Brain microvascular endothelial cell (primary cell): ENCODE measurements at regions not wholly inside any gene's neighbourhood (a gene's known extent, or its start where the extent isn't known, plus 50 kb on each side); places are given as distances from the start of the nearest gene placed in this dataset.
A peak's percentile ranks its signal among the peaks of the same experiment; 100 is the strongest.
"Not testable (repeated sequence)": the region's sequence is repeated elsewhere in the genome, so short reads cannot be mapped to it uniquely, and the experiment has no call there.

ENCODE experiments used
- DNase-seq: peaks from one replicate; pipeline ENCODE4 v3.0.0-alpha.2; 2020
- H3K27ac ChIP-seq: fragments of 250-450 bp; sonication (Bioruptor Pico); 2 replicates; pipeline ENCODE4 v1.5.1; 2020; ENCODE audit warnings: mild to moderate bottlenecking, moderate library complexity
- H3K27me3 ChIP-seq: fragments of 250-450 bp; sonication (Bioruptor Pico); replicated peaks from 2 replicates; pipeline ENCODE4 v1.5.1; 2020; ENCODE audit warnings: mild to moderate bottlenecking
- H3K36me3 ChIP-seq: fragments of 250-450 bp; sonication (Bioruptor Pico); replicated peaks from 2 replicates; pipeline ENCODE4 v1.5.1; 2020; ENCODE audit warnings: mild to moderate bottlenecking
- H3K4me3 ChIP-seq: 2 replicates; pipeline ENCODE4 v1.5.1; 2011; ENCODE audit warnings: low read depth, mild to moderate bottlenecking, control low read depth, low read length, moderate library complexity
- in situ Hi-C: cut with HindIII; loops from 2 replicates; pipeline ENCODE4 v1.10.0; 2017; ENCODE audit warnings: low sequenced_read_pairs, low pct_ligation_motif_present
- TF ChIP-seq, protein P1 (sequence below): IDR thresholded peaks from 2 replicates; pipeline ENCODE4 v1.5.1; 2011; ENCODE audit warnings: low read depth, mild to moderate bottlenecking, moderate library complexity, low read length, control low read depth, inconsistent platforms; ENCODE audit errors: missing control alignments

DNA sequence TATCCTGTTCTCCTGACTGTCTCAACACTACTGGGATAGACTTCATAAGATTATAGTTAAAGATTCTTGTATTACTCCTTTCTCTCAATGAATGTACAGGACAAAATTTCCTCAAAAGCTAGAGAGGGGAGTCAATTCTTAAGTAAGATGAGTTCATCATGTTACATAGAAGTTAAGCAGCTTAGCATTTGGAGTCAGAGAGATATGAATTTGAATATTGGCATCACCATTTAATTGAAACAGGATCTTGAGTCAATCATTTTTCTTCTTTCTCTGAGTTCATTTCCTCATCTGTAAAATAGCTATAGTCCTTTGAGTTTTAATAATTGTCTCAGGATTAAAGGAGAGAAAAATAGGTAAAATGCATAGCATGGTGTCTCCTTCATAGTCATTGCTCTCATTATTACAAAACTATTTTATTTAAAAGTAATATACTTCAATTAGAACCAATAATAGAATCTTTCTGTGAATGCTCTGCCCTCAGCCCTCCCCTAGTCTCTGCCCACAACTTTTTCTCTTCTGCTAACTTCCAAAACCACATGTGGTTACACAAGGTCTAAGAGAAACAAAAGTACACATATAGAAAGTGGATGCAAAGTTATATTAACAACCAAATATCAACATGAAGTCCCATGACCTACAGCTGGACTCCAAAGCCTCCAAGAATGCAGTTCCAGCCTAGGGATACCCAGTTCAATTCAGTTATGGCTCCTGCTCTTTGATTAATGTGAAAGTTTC, 265.6 kb downstream of the TLE1 start:
- DNase-seq = peak; percentile 4
- TF ChIP-seq, protein P1, sequence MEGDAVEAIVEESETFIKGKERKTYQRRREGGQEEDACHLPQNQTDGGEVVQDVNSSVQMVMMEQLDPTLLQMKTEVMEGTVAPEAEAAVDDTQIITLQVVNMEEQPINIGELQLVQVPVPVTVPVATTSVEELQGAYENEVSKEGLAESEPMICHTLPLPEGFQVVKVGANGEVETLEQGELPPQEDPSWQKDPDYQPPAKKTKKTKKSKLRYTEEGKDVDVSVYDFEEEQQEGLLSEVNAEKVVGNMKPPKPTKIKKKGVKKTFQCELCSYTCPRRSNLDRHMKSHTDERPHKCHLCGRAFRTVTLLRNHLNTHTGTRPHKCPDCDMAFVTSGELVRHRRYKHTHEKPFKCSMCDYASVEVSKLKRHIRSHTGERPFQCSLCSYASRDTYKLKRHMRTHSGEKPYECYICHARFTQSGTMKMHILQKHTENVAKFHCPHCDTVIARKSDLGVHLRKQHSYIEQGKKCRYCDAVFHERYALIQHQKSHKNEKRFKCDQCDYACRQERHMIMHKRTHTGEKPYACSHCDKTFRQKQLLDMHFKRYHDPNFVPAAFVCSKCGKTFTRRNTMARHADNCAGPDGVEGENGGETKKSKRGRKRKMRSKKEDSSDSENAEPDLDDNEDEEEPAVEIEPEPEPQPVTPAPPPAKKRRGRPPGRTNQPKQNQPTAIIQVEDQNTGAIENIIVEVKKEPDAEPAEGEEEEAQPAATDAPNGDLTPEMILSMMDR = no peak
- Histone ChIP-seq H3K4me3 (no peak overlapping the region), H3K27me3 (no peaks in the 10 kb centered on the region), H3K36me3 (no peaks in the 10 kb centered on the region), H3K27ac (peak overlapping the region; percentile 22)
- in situ Hi-C loops = no loop called here

DNA sequence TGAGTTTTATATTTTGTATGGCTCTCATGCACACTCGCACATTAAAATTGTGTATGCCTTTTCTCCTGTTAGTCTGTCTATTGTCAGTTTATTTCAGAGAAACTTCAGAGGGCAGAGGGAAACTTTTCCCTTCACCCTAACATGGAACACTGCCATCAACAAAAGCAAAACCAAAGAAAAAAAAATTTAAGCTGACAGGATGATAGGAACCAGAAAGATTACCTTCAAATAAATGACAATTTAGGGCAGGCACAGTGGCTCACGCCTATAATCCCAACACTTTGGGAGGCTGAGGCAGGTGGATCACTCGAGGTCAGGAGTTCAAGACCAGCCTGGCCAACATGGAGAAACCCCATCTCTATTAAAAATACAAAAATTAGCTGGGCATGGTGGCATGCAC, 268.3 kb downstream of the TLE1 start:
- H3K36me3 ChIP-seq, H3K27me3 ChIP-seq, in situ Hi-C loops, DNase-seq, H3K27ac ChIP-seq, H3K4me3 ChIP-seq: not testable (repeated sequence)

DNA sequence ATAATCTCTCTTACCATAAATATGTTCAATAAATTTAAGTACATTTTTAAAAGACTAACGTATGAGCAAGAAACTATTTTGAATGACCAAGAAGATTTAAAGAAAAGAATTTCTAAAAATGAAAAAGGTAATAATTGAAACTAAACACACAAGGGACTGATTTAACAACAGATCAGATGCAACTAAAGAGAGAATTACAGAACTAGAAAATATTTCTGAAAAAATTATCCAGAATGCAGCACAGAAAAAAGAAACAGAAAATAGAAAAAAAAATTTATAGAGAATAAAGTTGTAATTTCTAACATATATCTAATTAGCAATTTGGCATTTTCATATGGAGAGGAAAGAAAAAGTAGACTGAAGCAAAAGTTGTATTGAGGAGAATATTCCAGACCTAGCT, 269.3 kb downstream of the TLE1 start:
- no peaks in the 10 kb centered on the region for H3K27me3 ChIP-seq
- no peak overlapping the region for H3K4me3 ChIP-seq
- no peak overlapping the region for H3K27ac ChIP-seq
- TF ChIP-seq, protein P1 = no peak
- no peaks in the 10 kb centered on the region for H3K36me3 ChIP-seq
- in situ Hi-C loops = no loop called here
- no peak for DNase-seq

- Histone ChIP-seq H3K4me3 (no peak overlapping the region), H3K27ac (no peak overlapping the region), H3K36me3 (no peaks in the 10 kb centered on the region), H3K27me3 (no peaks in the 10 kb centered on the region)
- in situ Hi-C loops = no loop called here
- TF ChIP-seq, protein P1 = no peak
- DNase-seq = no peak
Measured at GRCh38 chr9:81417941-81418340, 271.4 kb downstream of the TLE1 start.

DNA sequence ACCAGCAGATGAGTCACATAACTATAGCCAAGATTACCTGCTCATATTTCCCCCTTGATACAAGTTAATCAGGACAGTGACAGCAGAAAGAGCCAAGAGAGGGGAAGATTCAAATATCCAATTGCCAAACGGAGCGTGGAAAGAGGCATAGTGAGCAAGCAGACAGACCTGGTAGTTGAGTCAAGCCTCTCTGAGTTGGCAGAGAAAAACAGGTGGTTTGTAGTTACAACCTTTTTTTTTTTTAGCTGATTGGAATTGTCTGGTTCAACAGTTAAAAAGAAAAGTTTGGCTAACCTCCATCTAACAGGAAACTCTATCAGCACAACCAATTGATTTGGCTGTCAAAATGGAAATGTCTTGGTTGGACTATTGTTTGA, 272.1 kb downstream of the TLE1 start:
- no peak overlapping the region for H3K4me3 ChIP-seq
- DNase-seq = no peak
- H3K36me3 ChIP-seq = no peaks in the 10 kb centered on the region
- H3K27me3 ChIP-seq = no peaks in the 10 kb centered on the region
- TF ChIP-seq, protein P1 = no peak
- no peak overlapping the region for H3K27ac ChIP-seq
- in situ Hi-C loops = no loop called here

- no peaks in the 10 kb centered on the region for H3K36me3 ChIP-seq
- DNase-seq = no peak
- TF ChIP-seq, protein P1 = no peak
- no peak overlapping the region for H3K4me3 ChIP-seq
- in situ Hi-C loops = no loop called here
- H3K27ac ChIP-seq = no peak overlapping the region
- no peaks in the 10 kb centered on the region for H3K27me3 ChIP-seq
Measured at GRCh38 chr9:81416476-81417298, 272.7 kb downstream of the TLE1 start.
